Thyroid gland (tissue), 4 donors: ENCODE measurements at regions not wholly inside any gene's neighbourhood (a gene's known extent, or its start where the extent isn't known, plus 50 kb on each side); places are given as distances from the start of the nearest gene placed in this dataset.

Experiments
- CTCF ChIP-seq, 6 experiments: fragments of 200-600 bp in 3 of 6; fragments of 450-650 bp in 3 of 6; sonication (generic) in 3 of 6; IDR thresholded peaks; one replicate each; pipeline ENCODE4 v1.5.1; 2016 to 2019; ENCODE audit warnings: antibody characterized with exemption in 6 of 6, mild to moderate bottlenecking in 2 of 6, inconsistent platforms in 1 of 6, moderate library complexity in 1 of 6
- POLR2A ChIP-seq, 2 donors: fragments of 450-650 bp; IDR thresholded peaks; one replicate each; pipeline ENCODE4 v1.6.1; 2017; ENCODE audit warnings: antibody characterized with exemption in 2 of 2, mild to moderate bottlenecking in 2 of 2, moderate library complexity in 1 of 2

- TF ChIP-seq POLR2A (IDR thresholded peaks at IDR 0.05) (no peak), CTCF (IDR thresholded peaks at IDR 0.05) (no peak)
These were observed 105.6 kb upstream of the KCNK12 start for GRCh38 chr2:47676261-47676926.
